GM12878 (cell line): ENCODE measurements at regions not wholly inside any gene's neighbourhood (a gene's known extent, or its start where the extent isn't known, plus 50 kb on each side); places are given as distances from the start of the nearest gene placed in this dataset.

ENCODE experiments used
- CTCF ChIP-seq, 3 experiments: IDR thresholded peaks in 2 of 3; conservative IDR thresholded peaks in 1 of 3; 2 replicates each; pipeline ENCODE4 v1.5.1; 2011; ENCODE audit warnings: low read depth in 3 of 3, low read length in 3 of 3, mild to moderate bottlenecking in 3 of 3, control low read depth in 2 of 3, moderate library complexity in 2 of 3, inconsistent platforms in 1 of 3, mixed read lengths in 1 of 3; ENCODE audit not compliant: control insufficient read depth in 2 of 3, insufficient read depth in 1 of 3; ENCODE audit errors: extremely low read depth in 1 of 3
- EP300 ChIP-seq, 2 experiments: fragments of 150-350 bp in 1 of 2; IDR thresholded peaks; 2 replicates each; pipeline ENCODE4 v1.6.1; 2011 to 2012; ENCODE audit warnings: low read depth in 2 of 2, low read length in 2 of 2, borderline replicate concordance in 1 of 2, improper control_type of control experiment in 1 of 2, inconsistent platforms in 1 of 2; ENCODE audit not compliant: control insufficient read depth in 1 of 2
- GABPA ChIP-seq: IDR thresholded peaks from 2 replicates; pipeline ENCODE4 v1.6.1; 2014; ENCODE audit warnings: antibody characterized with exemption, low read depth, mild to moderate bottlenecking, inconsistent platforms
- HDGF ChIP-seq: fragments of 450-650 bp; IDR thresholded peaks from 2 replicates; pipeline ENCODE4 v1.6.1; 2016; ENCODE audit warnings: antibody characterized with exemption
- POLR2A ChIP-seq: IDR thresholded peaks from 2 replicates; pipeline ENCODE4 v1.6.1; 2011; ENCODE audit warnings: low read depth, mild to moderate bottlenecking, low read length
- SMARCA5 ChIP-seq: fragments of 450-650 bp; IDR thresholded peaks from 2 replicates; pipeline ENCODE4 v1.6.1; 2017; ENCODE audit warnings: mild to moderate bottlenecking
- USF2 ChIP-seq: IDR thresholded peaks from 2 replicates; pipeline ENCODE4 v1.6.1; 2011; ENCODE audit warnings: low read depth, low read length, improper control_type of control experiment, borderline replicate concordance
- ZBTB33 ChIP-seq: fragments of 450-650 bp; IDR thresholded peaks from 2 replicates; pipeline ENCODE4 v1.6.1; 2017; ENCODE audit warnings: mild to moderate bottlenecking
- TF ChIP-seq, protein P1 (sequence below): fragments of 450-650 bp; formaldehyde crosslinking; IDR thresholded peaks from 2 replicates; pipeline ENCODE4 v1.5.0; 2022; ENCODE audit warnings: mild to moderate bottlenecking, missing genetic modification characterization

DNA sequence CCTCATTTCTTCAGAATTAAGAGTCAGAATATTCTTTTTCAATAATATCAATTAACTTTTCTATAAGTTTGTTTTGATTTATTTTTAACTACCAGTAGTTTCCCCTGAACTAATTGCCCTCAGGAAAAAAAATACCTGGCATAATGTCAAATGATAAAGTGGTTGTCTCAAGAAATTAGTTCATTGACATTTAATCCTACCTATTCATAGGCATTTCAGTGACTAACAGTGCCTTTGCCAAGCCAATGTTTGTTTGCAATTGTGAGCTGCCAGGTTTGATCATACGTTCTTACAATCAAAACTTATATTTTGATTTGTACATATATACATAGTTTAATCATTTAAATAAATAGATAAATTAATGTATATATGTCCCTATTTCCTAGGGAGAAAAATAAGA is 267.3 kb upstream of the MC4R start:
- no peak for TF ChIP-seq ZBTB33
- TF ChIP-seq USF2: no peak
- TF ChIP-seq, protein P1, sequence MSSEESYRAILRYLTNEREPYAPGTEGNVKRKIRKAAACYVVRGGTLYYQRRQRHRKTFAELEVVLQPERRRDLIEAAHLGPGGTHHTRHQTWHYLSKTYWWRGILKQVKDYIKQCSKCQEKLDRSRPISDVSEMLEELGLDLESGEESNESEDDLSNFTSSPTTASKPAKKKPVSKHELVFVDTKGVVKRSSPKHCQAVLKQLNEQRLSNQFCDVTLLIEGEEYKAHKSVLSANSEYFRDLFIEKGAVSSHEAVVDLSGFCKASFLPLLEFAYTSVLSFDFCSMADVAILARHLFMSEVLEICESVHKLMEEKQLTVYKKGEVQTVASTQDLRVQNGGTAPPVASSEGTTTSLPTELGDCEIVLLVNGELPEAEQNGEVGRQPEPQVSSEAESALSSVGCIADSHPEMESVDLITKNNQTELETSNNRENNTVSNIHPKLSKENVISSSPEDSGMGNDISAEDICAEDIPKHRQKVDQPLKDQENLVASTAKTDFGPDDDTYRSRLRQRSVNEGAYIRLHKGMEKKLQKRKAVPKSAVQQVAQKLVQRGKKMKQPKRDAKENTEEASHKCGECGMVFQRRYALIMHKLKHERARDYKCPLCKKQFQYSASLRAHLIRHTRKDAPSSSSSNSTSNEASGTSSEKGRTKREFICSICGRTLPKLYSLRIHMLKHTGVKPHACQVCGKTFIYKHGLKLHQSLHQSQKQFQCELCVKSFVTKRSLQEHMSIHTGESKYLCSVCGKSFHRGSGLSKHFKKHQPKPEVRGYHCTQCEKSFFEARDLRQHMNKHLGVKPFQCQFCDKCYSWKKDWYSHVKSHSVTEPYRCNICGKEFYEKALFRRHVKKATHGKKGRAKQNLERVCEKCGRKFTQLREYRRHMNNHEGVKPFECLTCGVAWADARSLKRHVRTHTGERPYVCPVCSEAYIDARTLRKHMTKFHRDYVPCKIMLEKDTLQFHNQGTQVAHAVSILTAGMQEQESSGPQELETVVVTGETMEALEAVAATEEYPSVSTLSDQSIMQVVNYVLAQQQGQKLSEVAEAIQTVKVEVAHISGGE: no peak
- no peak for TF ChIP-seq SMARCA5
- TF ChIP-seq POLR2A: no peak
- TF ChIP-seq HDGF: no peak
- no peak for TF ChIP-seq GABPA
- TF ChIP-seq CTCF (IDR thresholded peaks at IDR 0.05 in 2 of 3, conservative IDR thresholded peaks at IDR 0.05 in 1 of 3; ENCODE audit: control insufficient read depth in 2 of 3, extremely low read depth in 1 of 3, insufficient read depth in 1 of 3, low read depth in 3 of 3, low read length in 3 of 3): no peak
- no peak for TF ChIP-seq EP300 (IDR thresholded peaks at IDR 0.05; ENCODE audit: borderline replicate concordance in 1 of 2, control insufficient read depth in 1 of 2, low read depth in 2 of 2, low read length in 2 of 2)
